Activated B cell treated with CpG ODN at 0.5 μM for 24 hours (primary cell): ENCODE measurements at regions not wholly inside any gene's neighbourhood (a gene's known extent, or its start where the extent isn't known, plus 50 kb on each side); places are given as distances from the start of the nearest gene placed in this dataset.

ENCODE experiments used
- ATAC-seq: fragments of 200-7000 bp; cut with Tn5 transposase; one replicate; pipeline ENCODE4 v1.10.0; 2021; ENCODE audit warnings: low read depth, mild to moderate bottlenecking, moderate library complexity
- CTCF ChIA-PET: fragments of 350-600 bp; sonication (Branson Sonifier 250); formaldehyde crosslinking; loops from one replicate; lab custom pipeline; 2021; ENCODE audit warnings: antibody characterized with exemption; lab: Charles Lee
- POLR2A ChIA-PET: fragments of 350-600 bp; sonication (Branson Sonifier 250); formaldehyde crosslinking; loops from one replicate; lab custom pipeline; 2021; ENCODE audit warnings: antibody characterized with exemption; lab: Charles Lee
- DNase-seq: peaks from one replicate; pipeline ENCODE4 v3.0.0; 2022
- H3K27ac Mint-ChIP-seq: one replicate; pipeline ENCODE4 v1.8.0; 2020; ENCODE audit warnings: mixed read lengths
- H3K27me3 Mint-ChIP-seq: one replicate; pipeline ENCODE4 v1.8.0; 2021; ENCODE audit warnings: mixed read lengths
- H3K36me3 Mint-ChIP-seq: one replicate; pipeline ENCODE4 v1.8.0; 2021; ENCODE audit warnings: low read depth, mixed read lengths
- H3K4me1 Mint-ChIP-seq: one replicate; pipeline ENCODE4 v1.8.0; 2021; ENCODE audit warnings: mixed read lengths
- H3K4me3 Mint-ChIP-seq: one replicate; pipeline ENCODE4 v1.8.0; 2020; ENCODE audit warnings: mild to moderate bottlenecking, mixed read lengths
- H3K9me3 Mint-ChIP-seq: one replicate; pipeline ENCODE4 v1.8.0; 2020; ENCODE audit warnings: mixed read lengths
- intact Hi-C: fragments of 100-400 bp; cut with micrococcal nuclease; formaldehyde crosslinking; loops from one replicate; pipeline ENCODE4 v1.15.1; 2024
- TF ChIP-seq, protein P1 (sequence below): fragments of 200-600 bp; IDR thresholded peaks from one replicate; pipeline ENCODE4 v1.8.0; 2022; ENCODE audit warnings: antibody characterized with exemption, mild to moderate bottlenecking

DNA sequence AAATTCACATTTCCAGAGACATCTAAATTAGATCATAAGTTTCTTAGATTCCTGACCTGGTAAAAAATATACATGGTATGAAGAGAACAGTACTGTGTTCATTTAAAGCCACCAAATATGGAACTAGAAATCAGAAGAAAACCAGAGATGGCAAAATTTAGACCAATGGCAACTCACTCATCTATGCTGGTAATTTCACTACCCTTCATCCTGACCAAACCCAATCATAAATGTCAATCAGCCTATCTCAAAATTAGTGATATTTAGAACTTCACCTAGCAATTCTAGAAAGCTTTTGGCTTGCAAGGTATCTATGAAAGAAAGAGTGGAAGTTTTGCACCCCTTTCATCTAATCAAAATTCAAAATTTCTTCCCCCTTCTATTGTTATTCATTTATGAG is 107.7 kb downstream of the NIBAN1 start:
- peaks cover 34% of the 10 kb centered on the region for H3K4me1 Mint-ChIP-seq
- no peaks in the 10 kb centered on the region for H3K36me3 Mint-ChIP-seq
- no peaks in the 10 kb centered on the region for H3K9me3 Mint-ChIP-seq
- intact Hi-C loops = loop anchor here (5.0 kb wide), 3 partner anchors 51 to 106 kb away; partner anchors contain the start of gene NIBAN1
- POLR2A ChIA-PET = interaction anchor here (0.5 to 1.4 kb wide), 7 partner anchors 23 to 107 kb away, joined by 3 to 9 read pairs (median 5); partner anchors contain the start of gene NIBAN1
- H3K4me3 Mint-ChIP-seq = peak overlapping the region; percentile 26
- CTCF ChIA-PET = interaction anchor here (0.9 to 1.2 kb wide), 2 partner anchors 61 to 106 kb away, joined by 3 read pairs; no protein-coding TSS in a partner anchor
- DNase-seq (no peak), ATAC-seq (no peak)
- TF ChIP-seq, protein P1, sequence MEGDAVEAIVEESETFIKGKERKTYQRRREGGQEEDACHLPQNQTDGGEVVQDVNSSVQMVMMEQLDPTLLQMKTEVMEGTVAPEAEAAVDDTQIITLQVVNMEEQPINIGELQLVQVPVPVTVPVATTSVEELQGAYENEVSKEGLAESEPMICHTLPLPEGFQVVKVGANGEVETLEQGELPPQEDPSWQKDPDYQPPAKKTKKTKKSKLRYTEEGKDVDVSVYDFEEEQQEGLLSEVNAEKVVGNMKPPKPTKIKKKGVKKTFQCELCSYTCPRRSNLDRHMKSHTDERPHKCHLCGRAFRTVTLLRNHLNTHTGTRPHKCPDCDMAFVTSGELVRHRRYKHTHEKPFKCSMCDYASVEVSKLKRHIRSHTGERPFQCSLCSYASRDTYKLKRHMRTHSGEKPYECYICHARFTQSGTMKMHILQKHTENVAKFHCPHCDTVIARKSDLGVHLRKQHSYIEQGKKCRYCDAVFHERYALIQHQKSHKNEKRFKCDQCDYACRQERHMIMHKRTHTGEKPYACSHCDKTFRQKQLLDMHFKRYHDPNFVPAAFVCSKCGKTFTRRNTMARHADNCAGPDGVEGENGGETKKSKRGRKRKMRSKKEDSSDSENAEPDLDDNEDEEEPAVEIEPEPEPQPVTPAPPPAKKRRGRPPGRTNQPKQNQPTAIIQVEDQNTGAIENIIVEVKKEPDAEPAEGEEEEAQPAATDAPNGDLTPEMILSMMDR = no peak
- peak overlapping the region; percentile 77 for H3K27ac Mint-ChIP-seq
- H3K27me3 Mint-ChIP-seq = no peaks in the 10 kb centered on the region

DNA sequence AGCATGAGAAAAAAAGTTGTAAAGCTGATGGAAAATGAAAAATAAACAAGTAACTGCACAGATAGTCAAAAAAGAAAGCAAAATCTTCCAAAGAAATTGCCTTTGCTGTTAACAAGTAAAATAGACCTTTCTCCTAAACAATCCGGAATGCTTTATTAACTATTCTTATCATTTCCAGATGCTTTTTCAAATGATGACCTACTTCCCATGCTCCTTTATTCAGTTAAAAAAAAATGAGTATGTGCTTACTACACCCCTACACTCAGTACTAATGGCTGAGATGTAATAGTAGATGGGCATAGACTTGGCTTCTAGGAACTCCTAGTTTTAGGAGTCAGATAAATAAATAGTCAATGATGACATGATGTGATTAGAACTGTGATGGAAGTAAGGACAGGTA is 108.5 kb downstream of the NIBAN1 start:
- Mint-ChIP-seq H3K27me3 (no peaks in the 10 kb centered on the region), H3K4me3 (no peak overlapping the region), H3K36me3 (no peaks in the 10 kb centered on the region), H3K9me3 (no peaks in the 10 kb centered on the region), H3K4me1 (peaks cover 40% of the 10 kb centered on the region), H3K27ac (no peak overlapping the region)
- intact Hi-C loops = loop anchor here (5.0 kb wide), 3 partner anchors 51 to 106 kb away; partner anchors contain the start of gene NIBAN1
- CTCF ChIA-PET = no interaction called here
- TF ChIP-seq, protein P1 = no peak
- POLR2A ChIA-PET = interaction anchor here (0.5 kb wide), 1 partner anchor 113 kb away, joined by 6 read pairs; no protein-coding TSS in a partner anchor
- DNase-seq (no peak), ATAC-seq (no peak)

DNA sequence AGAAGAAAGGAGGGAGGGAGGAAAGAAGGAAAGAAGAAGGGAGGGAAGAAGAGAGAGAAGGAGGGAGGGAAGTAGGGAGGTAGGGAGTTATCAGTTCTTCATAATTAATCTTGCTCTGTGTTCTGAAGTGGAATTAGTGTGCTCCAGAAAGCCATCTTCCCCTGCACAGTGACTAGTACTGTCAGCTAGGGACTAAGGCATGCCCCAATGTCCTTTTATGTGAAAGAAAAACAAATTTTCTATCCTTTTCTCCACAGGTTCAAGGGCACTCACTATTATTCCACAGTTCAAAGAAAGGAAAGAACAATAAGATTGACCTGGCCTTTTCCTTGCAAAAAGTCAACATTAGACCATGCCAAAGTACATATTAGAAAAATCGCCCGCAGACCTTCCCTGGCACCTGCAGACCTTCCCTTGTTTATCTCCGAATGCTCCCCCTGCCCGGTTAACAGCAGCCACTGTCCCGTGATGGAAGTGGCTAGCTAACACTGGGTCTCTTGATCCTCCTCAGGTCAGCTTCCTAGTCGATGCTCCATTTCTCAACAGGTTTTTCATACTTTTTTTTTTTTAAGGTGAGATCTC is 107.2 kb upstream of the EDEM3 start:
- Mint-ChIP-seq H3K4me1 (peaks cover 35% of the 10 kb centered on the region), H3K27me3 (no peaks in the 10 kb centered on the region), H3K9me3 (no peaks in the 10 kb centered on the region), H3K36me3 (no peaks in the 10 kb centered on the region), H3K4me3 (no peak overlapping the region), H3K27ac (no peak overlapping the region)
- ATAC-seq = no peak
- DNase-seq = no peak
- POLR2A ChIA-PET = interaction anchor here (0.7 kb wide), 1 partner anchor 9 kb away, joined by 3 read pairs; no protein-coding TSS in a partner anchor
- intact Hi-C loops = no loop called here
- TF ChIP-seq, protein P1 = no peak
- CTCF ChIA-PET = no interaction called here

DNA sequence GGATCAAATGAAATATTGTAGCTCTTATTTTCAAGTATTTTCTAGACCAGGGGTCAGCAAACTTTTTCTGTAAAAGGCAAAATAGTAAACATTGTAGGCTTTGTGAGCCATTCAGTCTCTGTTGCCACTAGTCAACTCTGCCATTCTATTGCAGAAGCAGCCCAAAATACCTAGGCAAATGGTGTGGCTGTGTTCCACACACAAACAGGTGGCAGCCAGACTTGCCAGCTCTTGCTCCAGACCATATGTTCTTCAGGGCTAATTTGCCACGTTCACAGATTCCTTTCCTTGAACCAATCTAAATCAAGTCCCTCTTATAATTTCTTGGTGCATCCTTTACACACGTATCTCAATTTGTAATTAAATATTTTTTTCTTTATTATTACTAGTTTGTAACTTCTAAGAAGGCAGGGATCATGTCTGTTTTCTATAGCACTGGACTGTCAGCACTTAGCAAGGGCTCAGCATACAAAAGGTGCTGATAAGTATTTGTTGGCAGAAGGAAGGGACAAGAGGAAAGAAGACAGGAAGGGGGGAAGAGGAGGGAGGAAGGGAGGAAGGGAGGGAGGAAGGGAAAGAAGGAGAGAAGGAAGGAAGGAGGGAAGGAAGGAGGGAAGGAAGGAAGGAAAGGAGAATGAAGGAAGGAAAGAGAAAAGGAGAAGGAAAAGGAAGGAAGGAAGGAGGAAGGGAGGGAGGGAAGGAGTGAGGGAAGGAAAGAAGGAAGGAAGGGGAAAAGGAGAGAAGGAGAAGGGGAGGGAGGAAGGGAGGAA is 106.5 kb upstream of the EDEM3 start:
- no peaks in the 10 kb centered on the region for H3K27me3 Mint-ChIP-seq
- no peak for DNase-seq
- POLR2A ChIA-PET = interaction anchor here (1.9 kb wide), 1 partner anchor 113 kb away, joined by 8 read pairs; the partner anchor contains the start of gene NIBAN1
- H3K27ac Mint-ChIP-seq = no peak overlapping the region
- CTCF ChIA-PET = no interaction called here
- TF ChIP-seq, protein P1 = no peak
- H3K9me3 Mint-ChIP-seq = no peaks in the 10 kb centered on the region
- no peaks in the 10 kb centered on the region for H3K36me3 Mint-ChIP-seq
- H3K4me1 Mint-ChIP-seq = peaks cover 28% of the 10 kb centered on the region
- ATAC-seq = peak; percentile 35
- no peak overlapping the region for H3K4me3 Mint-ChIP-seq
- intact Hi-C loops = no loop called here

DNA sequence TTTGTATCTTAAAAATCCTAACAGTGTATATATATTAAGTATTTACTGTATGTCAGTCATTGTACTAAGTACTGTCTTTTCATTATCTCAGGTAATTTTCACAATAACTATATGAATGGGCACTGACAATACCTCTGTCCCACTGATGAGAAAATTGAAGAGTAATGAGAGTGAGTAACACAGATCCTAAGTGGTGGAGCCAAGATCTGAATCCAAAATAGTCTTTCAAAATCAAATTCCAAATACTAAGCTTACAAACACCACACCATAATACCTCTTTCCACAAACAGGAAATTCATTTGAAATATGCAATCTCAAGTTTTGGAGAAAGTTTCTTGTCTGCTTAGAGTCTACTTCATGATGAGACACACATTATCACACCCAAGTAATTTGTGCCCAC is 105.9 kb upstream of the EDEM3 start:
- Mint-ChIP-seq H3K9me3 (no peaks in the 10 kb centered on the region), H3K4me1 (peaks cover 25% of the 10 kb centered on the region), H3K4me3 (no peak overlapping the region), H3K27ac (no peak overlapping the region), H3K27me3 (no peaks in the 10 kb centered on the region), H3K36me3 (no peaks in the 10 kb centered on the region)
- TF ChIP-seq, protein P1 = no peak
- DNase-seq (no peak), ATAC-seq (no peak)
- ChIA-PET POLR2A (interaction anchor here (1.2 to 1.9 kb wide), 2 partner anchors 111 to 114 kb away, joined by 3 to 8 read pairs; partner anchors contain the start of gene NIBAN1), CTCF (no interaction called here)
- intact Hi-C loops = no loop called here
